RCC 7860 (cell line): ENCODE measurements at regions not wholly inside any gene's neighbourhood (a gene's known extent, or its start where the extent isn't known, plus 50 kb on each side); places are given as distances from the start of the nearest gene placed in this dataset.

ENCODE experiments used
- DNase-seq: peaks from one replicate; pipeline ENCODE4 v3.0.0-alpha.2; 2015; ENCODE audit warnings: low spot score
- FAIRE-seq: peaks from 2 replicates; lab custom pipeline; 2012; peaks lifted over from hg19 to GRCh38; lab: Jason Lieb, UNC

DNA sequence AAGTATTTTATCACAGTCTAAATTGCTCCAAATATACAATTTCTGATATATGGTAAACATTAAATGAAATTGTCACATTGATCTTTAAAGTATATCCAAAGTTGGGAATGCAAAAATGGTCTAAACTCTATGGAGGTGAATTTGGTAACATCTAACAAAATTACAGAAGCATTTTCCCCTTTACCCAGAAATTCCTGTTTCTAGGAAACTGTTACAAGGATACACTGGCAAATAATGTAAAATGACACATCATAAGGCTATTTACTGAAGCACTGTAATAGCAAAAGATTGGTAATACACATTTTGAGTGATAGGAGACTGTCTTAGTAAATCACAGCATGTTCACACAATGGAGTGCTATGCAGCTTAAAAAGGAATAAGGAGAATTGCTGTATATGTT lies 50.0 kb upstream of the SLCO2A1 start:
- FAIRE-seq (no peak), DNase-seq (no peak)
